GM12875 (cell line): ENCODE measurements at regions not wholly inside any gene's neighbourhood (a gene's known extent, or its start where the extent isn't known, plus 50 kb on each side); places are given as distances from the start of the nearest gene placed in this dataset.

Source experiments
- H3K4me3 ChIP-seq: one replicate; pipeline ENCODE4 v1.5.1; 2011; ENCODE audit warnings: low read depth, low read length, control low read depth
- TF ChIP-seq, protein P1 (sequence below): IDR thresholded peaks from 2 replicates; pipeline ENCODE4 v1.5.1; 2011; ENCODE audit warnings: low read depth, mild to moderate bottlenecking, control low read depth, inconsistent platforms, low read length, moderate library complexity, borderline replicate concordance; ENCODE audit not compliant: insufficient read depth

DNA sequence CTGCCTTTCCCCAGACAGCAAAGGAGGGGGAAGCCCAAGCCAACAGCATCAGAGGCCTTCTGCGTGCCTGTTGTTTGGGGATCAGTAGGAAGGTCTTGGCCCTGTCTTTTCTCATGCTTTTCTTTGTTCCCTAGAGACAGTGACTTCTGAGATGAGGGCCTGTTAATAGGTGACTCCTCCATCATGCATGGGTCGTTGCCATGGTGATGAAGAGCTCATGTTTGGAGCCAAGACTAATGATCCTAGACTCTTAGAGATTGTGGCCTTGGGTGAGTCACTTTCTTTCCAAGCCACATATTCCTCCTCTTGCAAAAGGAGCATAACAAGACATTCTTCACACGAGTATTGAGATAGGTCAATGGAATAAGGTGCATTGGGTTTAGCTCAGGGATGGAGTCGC, 201.1 kb upstream of the ASIC2 start:
- TF ChIP-seq, protein P1, sequence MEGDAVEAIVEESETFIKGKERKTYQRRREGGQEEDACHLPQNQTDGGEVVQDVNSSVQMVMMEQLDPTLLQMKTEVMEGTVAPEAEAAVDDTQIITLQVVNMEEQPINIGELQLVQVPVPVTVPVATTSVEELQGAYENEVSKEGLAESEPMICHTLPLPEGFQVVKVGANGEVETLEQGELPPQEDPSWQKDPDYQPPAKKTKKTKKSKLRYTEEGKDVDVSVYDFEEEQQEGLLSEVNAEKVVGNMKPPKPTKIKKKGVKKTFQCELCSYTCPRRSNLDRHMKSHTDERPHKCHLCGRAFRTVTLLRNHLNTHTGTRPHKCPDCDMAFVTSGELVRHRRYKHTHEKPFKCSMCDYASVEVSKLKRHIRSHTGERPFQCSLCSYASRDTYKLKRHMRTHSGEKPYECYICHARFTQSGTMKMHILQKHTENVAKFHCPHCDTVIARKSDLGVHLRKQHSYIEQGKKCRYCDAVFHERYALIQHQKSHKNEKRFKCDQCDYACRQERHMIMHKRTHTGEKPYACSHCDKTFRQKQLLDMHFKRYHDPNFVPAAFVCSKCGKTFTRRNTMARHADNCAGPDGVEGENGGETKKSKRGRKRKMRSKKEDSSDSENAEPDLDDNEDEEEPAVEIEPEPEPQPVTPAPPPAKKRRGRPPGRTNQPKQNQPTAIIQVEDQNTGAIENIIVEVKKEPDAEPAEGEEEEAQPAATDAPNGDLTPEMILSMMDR: no peak
- H3K4me3 ChIP-seq: no peak overlapping the region

DNA sequence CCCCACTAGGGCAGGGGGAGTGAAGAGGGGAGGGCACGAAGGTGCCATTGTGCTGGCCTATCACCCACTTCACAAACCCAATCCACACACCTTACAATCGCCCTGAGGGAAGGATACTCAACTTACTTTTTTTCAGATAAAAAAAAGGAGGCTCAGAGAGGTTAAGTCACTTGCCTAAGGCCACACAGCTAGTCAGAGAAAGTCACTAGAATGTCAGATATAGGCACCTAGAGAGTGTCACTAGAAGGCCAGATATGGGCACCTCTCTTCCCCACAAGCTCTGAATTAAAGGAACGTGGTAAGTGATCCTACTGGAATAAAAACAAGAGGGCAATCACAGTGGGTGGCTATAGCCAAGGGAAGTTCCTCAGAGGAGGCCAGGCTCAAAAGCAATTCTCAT, 204.5 kb upstream of the ASIC2 start:
- no peak overlapping the region for H3K4me3 ChIP-seq
- TF ChIP-seq, protein P1: no peak

DNA sequence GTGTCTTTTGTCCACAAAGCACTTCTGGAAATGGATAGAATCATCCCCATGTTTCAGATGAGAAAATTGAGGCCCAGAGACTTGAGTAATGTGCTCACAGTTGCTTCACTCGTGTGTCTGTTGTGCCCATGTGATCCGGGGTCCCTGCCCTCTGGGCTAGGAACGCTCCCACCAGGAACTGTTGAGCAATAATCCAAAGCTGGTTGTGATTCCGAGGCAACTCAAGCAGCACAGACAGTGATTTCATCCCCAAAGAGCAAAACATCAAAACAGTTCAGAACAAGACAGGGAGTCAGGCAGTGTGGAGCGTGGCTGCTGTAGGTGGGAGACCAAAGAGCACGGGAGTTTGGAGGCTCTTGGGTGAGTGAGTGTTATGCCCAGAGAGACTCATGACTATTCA, 205.0 kb upstream of the ASIC2 start:
- no peak overlapping the region for H3K4me3 ChIP-seq
- TF ChIP-seq, protein P1: no peak

DNA sequence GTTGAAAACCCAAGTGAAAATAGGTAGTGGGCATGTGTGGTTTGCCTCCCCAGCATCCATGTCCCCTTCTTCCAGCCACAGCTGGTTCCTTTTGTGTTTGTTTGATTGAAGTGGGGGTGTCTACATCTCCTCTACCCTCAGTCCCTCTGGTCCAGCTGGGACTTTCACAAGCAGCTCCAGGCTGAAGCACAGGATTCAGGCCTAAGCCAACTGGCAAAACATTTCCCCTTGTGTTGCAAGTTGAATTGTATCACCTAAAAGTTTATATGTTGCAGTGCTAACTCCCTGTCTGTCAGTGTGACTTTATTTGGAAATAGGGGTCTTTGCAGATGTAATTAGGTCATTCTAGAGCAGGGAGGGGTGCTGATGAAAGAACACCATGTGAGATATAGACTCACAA, 205.9 kb upstream of the ASIC2 start:
- TF ChIP-seq, protein P1: no peak
- H3K4me3 ChIP-seq: no peak overlapping the region

DNA sequence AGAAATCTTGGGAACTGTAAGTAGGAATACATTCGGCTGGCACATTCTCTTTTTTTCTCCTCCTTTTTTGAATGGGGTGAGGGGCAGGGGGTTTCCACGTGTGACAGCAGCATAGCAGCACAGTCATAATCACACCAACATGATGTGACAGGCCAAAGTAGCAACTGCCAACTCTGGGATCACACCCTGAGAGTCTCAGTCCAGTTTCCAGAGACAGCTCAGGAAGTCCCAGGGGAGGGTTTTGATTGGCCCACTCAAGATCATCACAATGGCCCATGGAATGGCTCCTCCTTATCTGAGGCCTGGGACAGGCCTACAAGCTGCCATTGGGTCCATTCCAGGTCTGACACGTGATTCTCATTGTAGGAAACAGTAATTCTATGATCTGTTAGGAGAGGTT, 207.1 kb upstream of the ASIC2 start:
- TF ChIP-seq, protein P1: no peak
- H3K4me3 ChIP-seq: no peak overlapping the region

DNA sequence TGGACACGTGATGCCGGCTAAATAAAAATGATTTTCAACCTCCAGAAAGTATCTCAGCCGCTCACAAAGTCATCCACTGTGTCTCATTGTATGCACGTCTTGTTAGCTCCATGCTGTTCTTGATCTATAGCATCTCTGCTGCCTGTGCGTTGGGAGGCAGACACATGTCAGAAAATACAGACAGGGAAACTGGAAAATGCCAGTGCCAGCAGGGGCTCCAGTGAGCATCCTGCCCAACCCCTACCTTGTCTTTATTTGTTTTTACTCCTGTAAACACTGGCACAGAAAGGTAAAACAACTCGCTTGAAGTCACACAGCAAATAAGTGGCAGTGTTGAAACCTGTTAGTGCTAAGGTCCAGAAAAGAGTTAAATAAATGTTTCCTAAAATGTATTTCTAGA, 208.1 kb upstream of the ASIC2 start:
- TF ChIP-seq, protein P1: no peak
- H3K4me3 ChIP-seq: no peak overlapping the region

DNA sequence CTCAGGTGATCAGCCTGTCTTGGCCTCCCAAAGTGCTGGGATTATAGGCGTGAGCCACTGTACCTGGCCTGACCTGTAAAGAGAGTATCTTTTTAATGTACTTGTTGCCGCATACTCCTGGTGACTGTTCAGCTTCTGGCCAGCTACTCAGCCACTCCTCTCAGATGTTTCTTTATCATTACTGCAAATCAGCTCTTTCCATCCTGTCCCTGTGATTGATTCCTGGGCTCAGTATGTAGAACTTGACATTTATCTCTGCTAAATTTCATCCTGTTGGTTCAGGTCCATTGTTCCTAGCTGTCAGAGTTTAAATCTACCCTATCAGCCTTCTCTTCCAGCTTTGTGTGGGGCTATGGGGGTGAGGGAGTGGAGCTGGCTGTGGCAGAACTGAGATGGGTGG, 211.5 kb upstream of the ASIC2 start:
- TF ChIP-seq, protein P1: no peak
- no peak overlapping the region for H3K4me3 ChIP-seq
